Neural progenitor cell (in vitro differentiated cells): ENCODE measurements at regions not wholly inside any gene's neighbourhood (a gene's known extent, or its start where the extent isn't known, plus 50 kb on each side); places are given as distances from the start of the nearest gene placed in this dataset.

Source experiments
- DNase-seq: peaks from one replicate; pipeline ENCODE4 v3.0.0-alpha.2; 2016; ENCODE audit warnings: low spot score
- H2AFZ ChIP-seq: fragments of 200-600 bp; sonication (generic); replicated peaks from 2 replicates; pipeline ENCODE4 v1.6.1; 2016; ENCODE audit warnings: antibody characterized with exemption
- H3F3A ChIP-seq: fragments of 200-600 bp; sonication (generic); 2 replicates; pipeline ENCODE4 v1.6.1; 2016; ENCODE audit warnings: antibody characterized with exemption, low read depth
- H3K27ac ChIP-seq: fragments of 200-600 bp; sonication (generic); 2 replicates; pipeline ENCODE4 v1.5.1; 2016; ENCODE audit warnings: mild to moderate bottlenecking
- H3K27me3 ChIP-seq: fragments of 200-600 bp; sonication (generic); 2 replicates; pipeline ENCODE4 v1.6.1; 2016; ENCODE audit warnings: mild to moderate bottlenecking, moderate library complexity
- H3K36me3 ChIP-seq: fragments of 200-600 bp; sonication (generic); 2 replicates; pipeline ENCODE4 v1.5.1; 2016
- H3K4me1 ChIP-seq: fragments of 200-600 bp; sonication (generic); 2 replicates; pipeline ENCODE4 v1.6.1; 2016; ENCODE audit warnings: mixed run types
- H3K4me2 ChIP-seq: fragments of 200-600 bp; sonication (generic); 2 replicates; pipeline ENCODE4 v1.6.1; 2016
- H3K4me3 ChIP-seq: fragments of 200-600 bp; sonication (generic); 2 replicates; pipeline ENCODE4 v1.5.1; 2016
- H3K79me2 ChIP-seq: fragments of 200-600 bp; sonication (generic); 2 replicates; pipeline ENCODE4 v1.6.1; 2016; ENCODE audit warnings: low read depth
- H3K9ac ChIP-seq: fragments of 200-600 bp; sonication (generic); 2 replicates; pipeline ENCODE4 v1.6.1; 2016
- H3K9me3 ChIP-seq: fragments of 200-600 bp; sonication (generic); 2 replicates; pipeline ENCODE4 v1.5.1; 2016; ENCODE audit warnings: low read depth
- H4K20me1 ChIP-seq: fragments of 200-600 bp; sonication (generic); 2 replicates; pipeline ENCODE4 v1.6.1; 2016; ENCODE audit warnings: low read depth
- H3K27ac Mint-ChIP-seq: 3 replicates; pipeline ENCODE4 v1.8.0; 2021; ENCODE audit warnings: mixed read lengths
- H3K27me3 Mint-ChIP-seq: 2 replicates; pipeline ENCODE4 v1.8.0; 2022; ENCODE audit warnings: low read depth, mild to moderate bottlenecking, inconsistent platforms, moderate library complexity, mixed read lengths; ENCODE audit not compliant: insufficient read depth
- H3K36me3 Mint-ChIP-seq: 3 replicates; pipeline ENCODE4 v1.8.0; 2021; ENCODE audit warnings: mixed read lengths
- H3K4me1 Mint-ChIP-seq: 3 replicates; pipeline ENCODE4 v1.8.0; 2021; ENCODE audit warnings: mixed read lengths
- H3K4me3 Mint-ChIP-seq: 3 replicates; pipeline ENCODE4 v1.8.0; 2021; ENCODE audit warnings: mild to moderate bottlenecking, moderate library complexity, mixed read lengths
- H3K9me3 Mint-ChIP-seq: 3 replicates; pipeline ENCODE4 v1.8.0; 2020; ENCODE audit warnings: mixed read lengths
- EZH2 ChIP-seq: fragments of 200-600 bp; sonication (generic); IDR thresholded peaks from 2 replicates; pipeline ENCODE4 v1.6.1; 2017; ENCODE audit warnings: antibody characterized with exemption, mild to moderate bottlenecking, moderate library complexity
- EZH2phosphoT487 ChIP-seq: fragments of 200-600 bp; sonication (generic); IDR thresholded peaks from 2 replicates; pipeline ENCODE4 v1.6.1; 2017; ENCODE audit warnings: antibody characterized with exemption
- TF ChIP-seq, protein P1 (sequence below): fragments of 200-600 bp; sonication (generic); IDR thresholded peaks from 2 replicates; pipeline ENCODE4 v1.5.1; 2017; ENCODE audit warnings: antibody characterized with exemption, mild to moderate bottlenecking

- no peak for DNase-seq
- Histone ChIP-seq H2AFZ (no peak overlapping the region), H3K79me2 (no peaks in the 10 kb centered on the region), H3F3A (no peaks in the 10 kb centered on the region), H3K4me3 (no peak overlapping the region), H3K4me1 (no peaks in the 10 kb centered on the region), H3K4me2 (no peak overlapping the region), H3K36me3 (no peaks in the 10 kb centered on the region), H3K27ac (no peak overlapping the region), H4K20me1 (no peaks in the 10 kb centered on the region), H3K27me3 (no peaks in the 10 kb centered on the region), H3K9me3 (no peaks in the 10 kb centered on the region), H3K9ac (no peak overlapping the region)
- no peak overlapping the region for H3K27ac Mint-ChIP-seq
- TF ChIP-seq EZH2, result no peak
- TF ChIP-seq, protein P1, sequence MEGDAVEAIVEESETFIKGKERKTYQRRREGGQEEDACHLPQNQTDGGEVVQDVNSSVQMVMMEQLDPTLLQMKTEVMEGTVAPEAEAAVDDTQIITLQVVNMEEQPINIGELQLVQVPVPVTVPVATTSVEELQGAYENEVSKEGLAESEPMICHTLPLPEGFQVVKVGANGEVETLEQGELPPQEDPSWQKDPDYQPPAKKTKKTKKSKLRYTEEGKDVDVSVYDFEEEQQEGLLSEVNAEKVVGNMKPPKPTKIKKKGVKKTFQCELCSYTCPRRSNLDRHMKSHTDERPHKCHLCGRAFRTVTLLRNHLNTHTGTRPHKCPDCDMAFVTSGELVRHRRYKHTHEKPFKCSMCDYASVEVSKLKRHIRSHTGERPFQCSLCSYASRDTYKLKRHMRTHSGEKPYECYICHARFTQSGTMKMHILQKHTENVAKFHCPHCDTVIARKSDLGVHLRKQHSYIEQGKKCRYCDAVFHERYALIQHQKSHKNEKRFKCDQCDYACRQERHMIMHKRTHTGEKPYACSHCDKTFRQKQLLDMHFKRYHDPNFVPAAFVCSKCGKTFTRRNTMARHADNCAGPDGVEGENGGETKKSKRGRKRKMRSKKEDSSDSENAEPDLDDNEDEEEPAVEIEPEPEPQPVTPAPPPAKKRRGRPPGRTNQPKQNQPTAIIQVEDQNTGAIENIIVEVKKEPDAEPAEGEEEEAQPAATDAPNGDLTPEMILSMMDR, result no peak
- TF ChIP-seq EZH2phosphoT487, result no peak
- H3K9me3 Mint-ChIP-seq, result no peaks in the 10 kb centered on the region
- H3K4me3 Mint-ChIP-seq, result no peak overlapping the region
- no peaks in the 10 kb centered on the region for H3K27me3 Mint-ChIP-seq
- H3K4me1 Mint-ChIP-seq, result peaks cover 4% of the 10 kb centered on the region
- no peaks in the 10 kb centered on the region for H3K36me3 Mint-ChIP-seq
These were observed 108.7 kb downstream of the SUCLA2 start for GRCh38 chr13:47892374-47892773.

DNA sequence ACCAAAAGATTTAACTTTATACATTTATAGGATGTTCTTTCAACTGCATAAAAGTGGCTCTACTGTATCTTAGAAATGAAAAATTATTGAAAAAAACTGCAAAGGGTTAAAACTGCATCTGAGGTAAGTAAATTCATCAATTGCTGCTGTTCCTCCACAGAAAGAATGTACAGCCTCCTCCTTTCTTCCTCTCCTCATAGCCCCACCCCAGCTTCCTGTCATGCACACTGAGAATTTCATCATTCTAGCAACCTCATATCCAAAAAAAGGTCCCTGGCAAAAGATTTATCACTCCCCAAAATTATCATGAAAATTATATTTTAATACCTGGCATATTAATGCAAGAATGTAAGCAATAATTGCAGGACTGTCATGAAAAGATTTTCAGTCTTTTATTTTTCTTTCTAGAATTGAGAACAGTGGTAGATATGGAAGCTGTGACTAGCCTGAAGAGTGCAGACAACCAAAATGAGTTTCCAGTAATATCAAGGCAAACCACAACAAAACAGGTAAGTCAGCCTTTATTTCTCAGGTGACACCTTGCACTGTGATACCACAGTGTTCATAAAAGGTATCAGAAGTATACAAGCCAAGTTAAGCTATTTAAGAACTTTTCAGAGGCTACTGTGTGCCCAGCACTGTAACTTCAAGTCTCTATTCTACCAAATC lies 110.8 kb downstream of the SUCLA2 start:
- no peak overlapping the region for H3K4me2 ChIP-seq
- H3F3A ChIP-seq, result no peaks in the 10 kb centered on the region
- DNase-seq, result no peak
- TF ChIP-seq EZH2 (no peak), EZH2phosphoT487 (no peak)
- TF ChIP-seq, protein P1, result no peak
- no peaks in the 10 kb centered on the region for H4K20me1 ChIP-seq
- Mint-ChIP-seq H3K9me3 (no peaks in the 10 kb centered on the region), H3K4me3 (no peak overlapping the region), H3K27ac (no peak overlapping the region), H3K36me3 (no peaks in the 10 kb centered on the region), H3K4me1 (peaks cover 4% of the 10 kb centered on the region), H3K27me3 (peaks cover 2% of the 10 kb centered on the region)
- H3K79me2 ChIP-seq, result no peaks in the 10 kb centered on the region
- no peaks in the 10 kb centered on the region for H3K27me3 ChIP-seq
- no peak overlapping the region for H3K4me3 ChIP-seq
- H3K9me3 ChIP-seq, result no peaks in the 10 kb centered on the region
- H3K27ac ChIP-seq, result no peak overlapping the region
- H3K36me3 ChIP-seq, result no peaks in the 10 kb centered on the region
- H2AFZ ChIP-seq, result no peak overlapping the region
- H3K4me1 ChIP-seq, result no peaks in the 10 kb centered on the region
- H3K9ac ChIP-seq, result no peak overlapping the region

- no peaks in the 10 kb centered on the region for H3K9me3 Mint-ChIP-seq
- no peak overlapping the region for H3K27ac ChIP-seq
- no peak overlapping the region for H3K4me2 ChIP-seq
- no peak for DNase-seq
- H3K36me3 Mint-ChIP-seq, result no peaks in the 10 kb centered on the region
- peaks cover 7% of the 10 kb centered on the region for H3K27me3 Mint-ChIP-seq
- H3K4me3 Mint-ChIP-seq, result no peak overlapping the region
- H3K4me1 ChIP-seq, result no peaks in the 10 kb centered on the region
- H3K27me3 ChIP-seq, result no peaks in the 10 kb centered on the region
- H4K20me1 ChIP-seq, result no peaks in the 10 kb centered on the region
- H2AFZ ChIP-seq, result no peak overlapping the region
- no peaks in the 10 kb centered on the region for H3K9me3 ChIP-seq
- no peak overlapping the region for H3K4me3 ChIP-seq
- no peak overlapping the region for H3K27ac Mint-ChIP-seq
- no peaks in the 10 kb centered on the region for H3F3A ChIP-seq
- TF ChIP-seq, protein P1, result no peak
- no peaks in the 10 kb centered on the region for H3K79me2 ChIP-seq
- H3K9ac ChIP-seq, result no peak overlapping the region
- no peaks in the 10 kb centered on the region for H3K36me3 ChIP-seq
- H3K4me1 Mint-ChIP-seq, result no peaks in the 10 kb centered on the region
These were observed 114.8 kb downstream of the SUCLA2 start for GRCh38 chr13:47886314-47886713.
